ENCODE measurements at regions not wholly inside any gene's neighbourhood (a gene's known extent, or its start where the extent isn't known, plus 50 kb on each side); places are given as distances from the start of the nearest gene placed in this dataset.
A peak's percentile ranks its signal among the peaks of the same experiment; 100 is the strongest.

DNA sequence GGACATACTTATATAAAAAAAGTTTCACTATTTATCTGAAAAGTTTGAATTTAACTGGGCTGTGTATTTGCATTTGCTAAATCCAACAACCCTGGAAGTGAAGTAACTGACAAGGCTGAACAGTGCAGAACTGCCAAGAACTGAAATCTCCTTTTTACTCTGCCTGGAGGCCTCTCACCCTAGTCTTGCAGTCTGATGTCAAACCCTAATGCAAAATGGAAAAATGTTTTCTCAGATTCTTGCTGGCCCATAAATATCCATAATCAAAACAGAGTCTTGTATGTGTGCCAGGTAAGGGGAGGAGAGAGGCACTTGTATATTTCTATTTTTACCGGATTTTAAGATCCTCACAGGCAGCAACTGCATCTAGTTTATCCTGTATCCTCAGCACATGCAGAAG is 432.7 kb upstream of the KLF4 start:
- intact Hi-C loops (cut with DNase I), result loop anchor here in 1 of 10 donors (2.0 kb wide), 1 partner anchor 31 kb away; no protein-coding TSS in a partner anchor
- Histone ChIP-seq H3K4me3 (no peak overlapping the region), H3K27me3 (no peaks in the 10 kb centered on the region), H3K36me3 (no peaks in the 10 kb centered on the region), H3K9me3 (peaks cover 0 to 8% (median 0%) of the 10 kb centered on the region in 11 donors), H3K27ac (no peak overlapping the region), H3K4me1 (no peaks in the 10 kb centered on the region)
- DNase-seq, result no peak
- WGBS, 2 donors, result 59% methylated on average over 1 of the region's 1 CpG
- TF ChIP-seq, protein P1, sequence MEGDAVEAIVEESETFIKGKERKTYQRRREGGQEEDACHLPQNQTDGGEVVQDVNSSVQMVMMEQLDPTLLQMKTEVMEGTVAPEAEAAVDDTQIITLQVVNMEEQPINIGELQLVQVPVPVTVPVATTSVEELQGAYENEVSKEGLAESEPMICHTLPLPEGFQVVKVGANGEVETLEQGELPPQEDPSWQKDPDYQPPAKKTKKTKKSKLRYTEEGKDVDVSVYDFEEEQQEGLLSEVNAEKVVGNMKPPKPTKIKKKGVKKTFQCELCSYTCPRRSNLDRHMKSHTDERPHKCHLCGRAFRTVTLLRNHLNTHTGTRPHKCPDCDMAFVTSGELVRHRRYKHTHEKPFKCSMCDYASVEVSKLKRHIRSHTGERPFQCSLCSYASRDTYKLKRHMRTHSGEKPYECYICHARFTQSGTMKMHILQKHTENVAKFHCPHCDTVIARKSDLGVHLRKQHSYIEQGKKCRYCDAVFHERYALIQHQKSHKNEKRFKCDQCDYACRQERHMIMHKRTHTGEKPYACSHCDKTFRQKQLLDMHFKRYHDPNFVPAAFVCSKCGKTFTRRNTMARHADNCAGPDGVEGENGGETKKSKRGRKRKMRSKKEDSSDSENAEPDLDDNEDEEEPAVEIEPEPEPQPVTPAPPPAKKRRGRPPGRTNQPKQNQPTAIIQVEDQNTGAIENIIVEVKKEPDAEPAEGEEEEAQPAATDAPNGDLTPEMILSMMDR (IDR thresholded peaks at IDR 0.05), result no peak
- ATAC-seq, result no peak

DNA sequence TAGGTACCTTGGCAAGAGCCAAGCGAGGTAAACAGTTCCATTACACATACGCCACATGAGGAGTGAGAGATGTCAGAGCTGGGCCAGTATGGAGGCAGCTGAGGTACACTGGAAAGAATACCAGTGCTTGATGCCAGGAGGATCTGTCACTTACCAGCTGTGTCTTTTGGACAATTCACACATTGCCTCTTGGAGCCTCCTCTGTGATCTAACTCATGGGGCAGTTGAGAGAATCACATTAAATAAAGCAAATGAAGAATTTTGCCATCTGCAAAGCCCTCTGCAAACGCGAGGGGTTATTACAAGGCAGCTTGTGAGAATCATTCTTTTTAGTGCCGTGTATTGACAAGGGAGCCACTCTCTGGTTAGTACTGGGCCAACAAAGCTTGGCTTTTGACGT is 429.7 kb upstream of the KLF4 start:
- no peak for DNase-seq
- Histone ChIP-seq H3K27me3 (no peaks in the 10 kb centered on the region), H3K27ac (no peak overlapping the region), H3K4me3 (no peak overlapping the region), H3K9me3 (peaks cover 0 to 13% (median 0%) of the 10 kb centered on the region in 11 donors), H3K4me1 (no peaks in the 10 kb centered on the region), H3K36me3 (no peaks in the 10 kb centered on the region)
- intact Hi-C loops (cut with DNase I), result loop anchor here in 1 of 10 donors (10.0 kb wide), 1 partner anchor 56 kb away; no protein-coding TSS in a partner anchor
- 72 to 87% methylated on average over 6 of the region's 6 CpGs for WGBS, 2 donors
- TF ChIP-seq, protein P1 (IDR thresholded peaks at IDR 0.05), result no peak
- peak in 2 of 8 donors; percentile 11 to 27 for ATAC-seq

DNA sequence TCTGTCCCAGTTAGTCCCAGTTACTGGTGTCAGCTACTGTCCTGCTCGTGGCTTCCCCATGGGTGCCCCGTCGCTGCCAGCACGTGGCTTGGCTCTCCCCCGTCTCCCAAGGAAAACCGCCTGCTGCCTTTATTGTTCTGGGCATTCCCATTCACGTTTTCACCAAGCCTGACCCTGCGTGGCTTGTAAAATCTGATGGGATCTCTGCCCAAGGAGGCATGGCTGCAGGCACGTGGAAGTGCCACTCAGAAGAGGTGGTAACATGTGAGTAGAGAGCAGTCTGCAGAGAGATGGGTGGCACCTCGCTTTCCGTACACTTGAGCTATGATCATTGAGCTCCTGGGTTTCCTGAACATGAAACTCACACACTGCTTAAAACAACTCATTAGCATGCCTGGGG is 429.2 kb upstream of the KLF4 start:
- intact Hi-C loops (cut with DNase I), result loop anchor here in 1 of 10 donors (10.0 kb wide), 1 partner anchor 56 kb away; no protein-coding TSS in a partner anchor
- TF ChIP-seq, protein P1 (IDR thresholded peaks at IDR 0.05), result no peak
- peaks cover 0 to 11% (median under 1%) of the 10 kb centered on the region in 11 donors for H3K9me3 ChIP-seq
- 75 to 76% methylated on average over 11 of the region's 11 CpGs for WGBS, 2 donors
- no peak for ATAC-seq
- H3K4me1 ChIP-seq, result no peaks in the 10 kb centered on the region
- no peaks in the 10 kb centered on the region for H3K36me3 ChIP-seq
- no peak for DNase-seq
- H3K27ac ChIP-seq, result no peak overlapping the region
- no peaks in the 10 kb centered on the region for H3K27me3 ChIP-seq
- no peak overlapping the region for H3K4me3 ChIP-seq

DNA sequence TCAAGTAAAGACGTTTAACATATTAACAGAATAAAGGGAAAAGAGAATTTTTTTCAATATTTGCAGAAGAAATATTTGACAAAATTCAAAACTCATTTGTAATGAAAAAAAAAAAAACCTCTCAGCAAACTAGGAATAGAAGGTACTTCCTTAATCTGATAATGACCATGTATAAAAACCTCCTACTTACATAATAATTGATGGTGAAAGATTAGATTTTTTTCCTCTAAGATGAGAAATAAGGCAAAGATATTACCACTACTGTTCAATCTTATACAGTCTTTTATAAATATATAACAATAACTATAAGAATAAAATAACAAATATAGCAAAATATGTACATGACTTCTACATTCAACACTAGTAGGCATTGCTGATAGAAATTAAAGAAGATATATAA is 424.6 kb upstream of the KLF4 start:
- Histone ChIP-seq H3K27me3 (no peaks in the 10 kb centered on the region), H3K9me3 (peaks cover 0 to 37% (median 9%) of the 10 kb centered on the region in 11 donors), H3K4me3 (no peak overlapping the region), H3K36me3 (no peaks in the 10 kb centered on the region), H3K27ac (no peak overlapping the region), H3K4me1 (no peaks in the 10 kb centered on the region)
- TF ChIP-seq, protein P1 (IDR thresholded peaks at IDR 0.05), result no peak
- ATAC-seq, result no peak
- DNase-seq, result no peak
- WGBS, 2 donors, result 56 to 80% methylated on average over 1 of the region's 1 CpG
- intact Hi-C loops (cut with DNase I), result loop anchor here in 1 of 10 donors (10.0 kb wide), 1 partner anchor 61 kb away; no protein-coding TSS in a partner anchor

Measured in heart right ventricle (tissue), 16 donors.